Neutrophil (primary cell): ENCODE measurements at regions not wholly inside any gene's neighbourhood (a gene's known extent, or its start where the extent isn't known, plus 50 kb on each side); places are given as distances from the start of the nearest gene placed in this dataset.

ENCODE experiments used
- H3K27ac ChIP-seq: fragments of 200-600 bp; sonication (generic); 2 replicates; pipeline ENCODE4 v1.5.1; 2016; ENCODE audit warnings: mild to moderate bottlenecking, moderate library complexity
- H3K27me3 ChIP-seq: fragments of 200-600 bp; sonication (generic); 2 replicates; pipeline ENCODE4 v1.6.0; 2016; ENCODE audit warnings: mild to moderate bottlenecking
- H3K36me3 ChIP-seq: fragments of 200-600 bp; sonication (generic); 2 replicates; pipeline ENCODE4 v1.5.1; 2017
- H3K4me1 ChIP-seq, 2 experiments: fragments of 200-600 bp in 1 of 2; sonication (generic) in 1 of 2; 1 replicate in 1 of 2; 2 replicates in 1 of 2; pipeline versions ENCODE4 v1.5.1 to v1.6.1; 2013 to 2016; ENCODE audit warnings: low read depth in 1 of 2, low read length in 1 of 2, mild to moderate bottlenecking in 1 of 2, moderate library complexity in 1 of 2; ENCODE audit not compliant: control insufficient read depth in 1 of 2, insufficient read depth in 1 of 2
- H3K4me3 ChIP-seq, 2 experiments: fragments of 200-600 bp in 1 of 2; sonication (generic) in 1 of 2; 1 replicate in 1 of 2; 2 replicates in 1 of 2; pipeline ENCODE4 v1.5.1; 2013 to 2016; ENCODE audit warnings: low read depth in 1 of 2, low read length in 1 of 2, mild to moderate bottlenecking in 1 of 2, moderate library complexity in 1 of 2
- H3K9me3 ChIP-seq: fragments of 200-600 bp; sonication (generic); 2 replicates; pipeline ENCODE4 v1.5.1; 2016
- TF ChIP-seq, protein P1 (sequence below): fragments of 200-600 bp; sonication (generic); IDR thresholded peaks from 2 replicates; pipeline ENCODE4 v1.5.1; 2016; ENCODE audit warnings: antibody characterized with exemption

GRCh38 chr10:8776926-8777622 lies 722.6 kb downstream of the GATA3 start:
- no peak overlapping the region for H3K27ac ChIP-seq
- TF ChIP-seq, protein P1, sequence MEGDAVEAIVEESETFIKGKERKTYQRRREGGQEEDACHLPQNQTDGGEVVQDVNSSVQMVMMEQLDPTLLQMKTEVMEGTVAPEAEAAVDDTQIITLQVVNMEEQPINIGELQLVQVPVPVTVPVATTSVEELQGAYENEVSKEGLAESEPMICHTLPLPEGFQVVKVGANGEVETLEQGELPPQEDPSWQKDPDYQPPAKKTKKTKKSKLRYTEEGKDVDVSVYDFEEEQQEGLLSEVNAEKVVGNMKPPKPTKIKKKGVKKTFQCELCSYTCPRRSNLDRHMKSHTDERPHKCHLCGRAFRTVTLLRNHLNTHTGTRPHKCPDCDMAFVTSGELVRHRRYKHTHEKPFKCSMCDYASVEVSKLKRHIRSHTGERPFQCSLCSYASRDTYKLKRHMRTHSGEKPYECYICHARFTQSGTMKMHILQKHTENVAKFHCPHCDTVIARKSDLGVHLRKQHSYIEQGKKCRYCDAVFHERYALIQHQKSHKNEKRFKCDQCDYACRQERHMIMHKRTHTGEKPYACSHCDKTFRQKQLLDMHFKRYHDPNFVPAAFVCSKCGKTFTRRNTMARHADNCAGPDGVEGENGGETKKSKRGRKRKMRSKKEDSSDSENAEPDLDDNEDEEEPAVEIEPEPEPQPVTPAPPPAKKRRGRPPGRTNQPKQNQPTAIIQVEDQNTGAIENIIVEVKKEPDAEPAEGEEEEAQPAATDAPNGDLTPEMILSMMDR: no peak
- no peaks in the 10 kb centered on the region for H3K9me3 ChIP-seq
- no peak overlapping the region for H3K4me3 ChIP-seq
- no peaks in the 10 kb centered on the region for H3K4me1 ChIP-seq
- H3K27me3 ChIP-seq: no peaks in the 10 kb centered on the region
- H3K36me3 ChIP-seq: no peaks in the 10 kb centered on the region

- TF ChIP-seq, protein P1: no peak
- Histone ChIP-seq H3K4me3 (no peak overlapping the region), H3K9me3 (no peaks in the 10 kb centered on the region), H3K4me1 (no peaks in the 10 kb centered on the region), H3K36me3 (no peaks in the 10 kb centered on the region), H3K27me3 (no peaks in the 10 kb centered on the region), H3K27ac (no peak overlapping the region)
These were observed 724.2 kb downstream of the GATA3 start for GRCh38 chr10:8778713-8779112.

- H3K27ac ChIP-seq: no peak overlapping the region
- H3K4me3 ChIP-seq: no peak overlapping the region
- no peaks in the 10 kb centered on the region for H3K9me3 ChIP-seq
- TF ChIP-seq, protein P1: no peak
- H3K36me3 ChIP-seq: no peaks in the 10 kb centered on the region
- no peaks in the 10 kb centered on the region for H3K4me1 ChIP-seq
- no peaks in the 10 kb centered on the region for H3K27me3 ChIP-seq
These were observed 733.2 kb downstream of the GATA3 start for GRCh38 chr10:8787649-8788048.

GRCh38 chr10:8790390-8790789 lies 735.9 kb downstream of the GATA3 start:
- H3K27ac ChIP-seq: no peak overlapping the region
- H3K4me3 ChIP-seq: no peak overlapping the region
- H3K4me1 ChIP-seq: no peaks in the 10 kb centered on the region
- no peaks in the 10 kb centered on the region for H3K27me3 ChIP-seq
- no peaks in the 10 kb centered on the region for H3K9me3 ChIP-seq
- no peaks in the 10 kb centered on the region for H3K36me3 ChIP-seq
- TF ChIP-seq, protein P1: no peak

- TF ChIP-seq, protein P1: no peak
These were observed 740.4 kb downstream of the GATA3 start for GRCh38 chr10:8794860-8795259.

More at GRCh38 chr10:8794860-8795259, 740.4 kb downstream of the GATA3 start:
- Histone ChIP-seq H3K4me1 (no peaks in the 10 kb centered on the region), H3K9me3 (no peaks in the 10 kb centered on the region), H3K36me3 (no peaks in the 10 kb centered on the region), H3K4me3 (no peak overlapping the region), H3K27ac (no peak overlapping the region), H3K27me3 (no peaks in the 10 kb centered on the region)
